ENCODE measurements at regions not wholly inside any gene's neighbourhood (a gene's known extent, or its start where the extent isn't known, plus 50 kb on each side); places are given as distances from the start of the nearest gene placed in this dataset.
"Not testable (repeated sequence)": the region's sequence is repeated elsewhere in the genome, so short reads cannot be mapped to it uniquely, and the experiment has no call there.

DNA sequence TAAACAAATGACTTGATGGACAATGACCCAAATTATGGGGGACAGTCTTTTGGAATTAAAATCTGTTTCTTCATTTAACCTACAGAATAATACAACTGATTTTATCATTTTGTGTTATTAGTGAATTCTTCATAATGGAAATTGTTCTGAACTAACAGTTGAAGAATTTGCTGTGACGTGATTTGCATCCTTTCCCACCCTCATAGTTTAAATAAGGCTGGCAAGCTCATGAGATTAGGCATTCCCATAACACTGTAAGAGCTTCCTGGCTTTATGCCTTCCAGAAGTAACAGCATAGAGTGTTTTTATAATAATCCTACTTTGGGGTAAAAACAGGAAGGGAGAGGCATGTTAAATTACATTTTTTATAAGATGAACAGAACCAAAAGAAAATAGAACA is 95.7 kb downstream of the ATP6V1G3 start:
- H3K4me1 Mint-ChIP-seq (ENCODE audit: low read depth) = peaks cover 2% of the 10 kb centered on the region
- DNase-seq (no peak), ATAC-seq (no peak)
- H3K27me3 Mint-ChIP-seq (ENCODE audit: low read depth) = peaks cover 5% of the 10 kb centered on the region
- CTCF ChIA-PET = interaction anchor here (1.0 to 1.3 kb wide), 2 partner anchors 21 to 23 kb away, joined by 3 read pairs; no protein-coding TSS in a partner anchor
- H3K9me3 Mint-ChIP-seq (ENCODE audit: insufficient read depth) = no peaks in the 10 kb centered on the region
- no peak overlapping the region for H3K4me3 Mint-ChIP-seq
- H3K36me3 Mint-ChIP-seq (ENCODE audit: low read depth) = no peaks in the 10 kb centered on the region
- POLR2A ChIA-PET = no interaction called here
- H3K27ac Mint-ChIP-seq = no peak overlapping the region

DNA sequence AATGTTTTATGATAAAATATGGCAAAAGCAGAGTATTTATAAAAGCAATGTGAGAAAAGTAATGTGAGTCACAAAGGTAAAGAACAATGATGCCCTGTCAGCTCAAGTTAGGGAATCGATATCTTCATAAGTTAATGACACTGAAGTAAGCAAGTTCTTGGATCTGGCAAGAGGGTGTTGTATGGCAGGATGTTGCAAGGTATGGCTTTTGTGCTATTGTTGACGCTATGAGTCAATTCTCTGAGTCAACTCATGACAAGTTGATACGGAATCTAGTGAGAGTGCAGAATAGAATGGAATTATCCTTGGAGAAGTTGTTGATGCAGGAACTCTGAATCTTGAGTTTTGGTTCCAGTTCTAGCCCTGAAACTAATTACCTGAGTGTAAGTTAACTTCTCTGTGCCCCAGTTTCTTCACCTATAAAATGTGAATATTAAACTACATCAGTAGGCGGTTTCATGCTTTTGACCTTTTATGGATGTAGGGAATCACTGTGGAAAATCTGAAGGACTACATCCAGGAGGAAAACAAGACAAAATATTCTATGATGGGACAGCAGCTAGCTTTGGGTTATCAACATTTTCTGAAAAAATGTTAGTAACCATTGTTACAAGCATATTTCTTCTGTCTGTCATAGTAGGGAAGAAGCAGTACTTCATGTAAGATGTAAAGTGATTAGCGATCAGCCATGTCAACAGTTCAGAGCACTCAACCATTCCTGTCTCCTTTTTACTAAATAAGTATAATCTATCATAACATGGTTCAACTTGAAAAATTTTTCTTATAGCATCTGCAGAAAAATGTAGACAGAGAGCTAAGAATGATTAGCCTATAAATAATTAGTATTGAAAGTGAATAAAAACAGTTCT is 96.9 kb downstream of the ATP6V1G3 start:
- H3K36me3 Mint-ChIP-seq (ENCODE audit: low read depth) = no peaks in the 10 kb centered on the region

GRCh38 chr1:198440842-198441241 is 99.6 kb downstream of the ATP6V1G3 start:
- ChIA-PET POLR2A (no interaction called here), CTCF (no interaction called here)
- no peaks in the 10 kb centered on the region for H3K4me1 Mint-ChIP-seq (ENCODE audit: low read depth)
- H3K27me3 Mint-ChIP-seq (ENCODE audit: low read depth) = peaks cover 5% of the 10 kb centered on the region
- no peak overlapping the region for H3K27ac Mint-ChIP-seq
- no peak overlapping the region for H3K4me3 Mint-ChIP-seq
- DNase-seq = no peak
- no peak for ATAC-seq
- H3K9me3 Mint-ChIP-seq (ENCODE audit: insufficient read depth) = no peaks in the 10 kb centered on the region
- H3K36me3 Mint-ChIP-seq (ENCODE audit: low read depth) = no peaks in the 10 kb centered on the region

More for the DNA sequence above, 96.9 kb downstream of the ATP6V1G3 start:
- ATAC-seq (no peak), DNase-seq (no peak)
- Mint-ChIP-seq H3K4me1 (ENCODE audit: low read depth) (peaks cover 2% of the 10 kb centered on the region), H3K27ac (no peak overlapping the region), H3K27me3 (ENCODE audit: low read depth) (peaks cover 5% of the 10 kb centered on the region), H3K9me3 (ENCODE audit: insufficient read depth) (no peaks in the 10 kb centered on the region), H3K4me3 (no peak overlapping the region)
- CTCF ChIA-PET = interaction anchor here (1.3 kb wide), 1 partner anchor 23 kb away, joined by 3 read pairs; no protein-coding TSS in a partner anchor
- POLR2A ChIA-PET = no interaction called here

GRCh38 chr1:198437332-198437731 is 103.1 kb downstream of the ATP6V1G3 start:
- peaks cover 2% of the 10 kb centered on the region for H3K27me3 Mint-ChIP-seq (ENCODE audit: low read depth)
- H3K27ac Mint-ChIP-seq = no peak overlapping the region
- H3K36me3 Mint-ChIP-seq (ENCODE audit: low read depth) = no peaks in the 10 kb centered on the region
- POLR2A ChIA-PET = no interaction called here
- H3K4me1 Mint-ChIP-seq (ENCODE audit: low read depth) = no peaks in the 10 kb centered on the region
- no peak for DNase-seq
- CTCF ChIA-PET = no interaction called here
- H3K4me3 Mint-ChIP-seq = no peak overlapping the region
- ATAC-seq = no peak
- no peaks in the 10 kb centered on the region for H3K9me3 Mint-ChIP-seq (ENCODE audit: insufficient read depth)

DNA sequence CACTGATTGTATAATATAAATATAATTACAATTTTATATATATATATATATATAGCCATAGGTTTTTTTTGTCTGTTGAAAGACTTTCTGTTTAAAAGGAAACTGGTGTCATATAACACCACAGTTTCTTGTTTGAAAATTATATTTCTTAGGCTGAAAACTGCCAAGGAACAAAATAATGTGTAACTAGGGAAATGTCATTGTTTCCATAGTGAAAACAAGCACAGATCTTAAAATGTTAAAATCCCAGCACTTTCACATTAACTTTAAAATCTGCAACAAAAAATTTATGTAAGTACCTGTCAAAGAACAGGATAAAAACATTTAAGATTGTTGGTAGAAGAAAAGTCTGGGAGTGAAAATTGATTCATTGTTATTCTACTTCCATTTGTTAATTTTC is 104.2 kb downstream of the ATP6V1G3 start:
- H3K27me3 Mint-ChIP-seq (ENCODE audit: low read depth) = peaks cover 2% of the 10 kb centered on the region

DNA sequence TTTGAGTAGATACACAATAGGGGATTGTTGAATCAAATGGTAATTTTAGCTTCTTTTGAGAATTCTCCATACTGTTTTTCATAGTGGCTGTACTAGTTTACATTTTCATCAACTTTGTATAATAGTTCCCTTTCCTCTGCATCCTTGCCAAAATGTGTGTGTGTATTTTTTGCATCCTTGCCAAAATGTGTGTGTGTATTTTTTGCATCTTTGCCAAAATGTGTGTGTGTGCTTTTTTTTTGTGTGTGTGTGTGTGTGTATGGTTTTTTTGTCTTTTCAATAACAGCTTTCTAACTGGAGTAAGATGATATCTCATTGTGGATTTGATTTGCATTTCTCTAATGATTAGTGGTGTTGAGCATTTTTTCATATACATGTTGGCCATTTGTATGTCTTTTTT is 105.4 kb downstream of the ATP6V1G3 start:
- ATAC-seq = no peak
- H3K27me3 Mint-ChIP-seq (ENCODE audit: low read depth) = peaks cover 2% of the 10 kb centered on the region
- CTCF ChIA-PET = interaction anchor here (1.0 kb wide), 1 partner anchor 279 kb away, joined by 3 read pairs; no protein-coding TSS in a partner anchor
- H3K9me3 Mint-ChIP-seq (ENCODE audit: insufficient read depth) = no peaks in the 10 kb centered on the region
- POLR2A ChIA-PET = no interaction called here
- no peaks in the 10 kb centered on the region for H3K36me3 Mint-ChIP-seq (ENCODE audit: low read depth)
- H3K4me3 Mint-ChIP-seq = no peak overlapping the region
- no peak overlapping the region for H3K27ac Mint-ChIP-seq
- H3K4me1 Mint-ChIP-seq (ENCODE audit: low read depth) = no peaks in the 10 kb centered on the region
- no peak for DNase-seq

More for the DNA sequence above, 104.2 kb downstream of the ATP6V1G3 start:
- Mint-ChIP-seq H3K4me3 (no peak overlapping the region), H3K9me3 (ENCODE audit: insufficient read depth) (no peaks in the 10 kb centered on the region), H3K4me1 (ENCODE audit: low read depth) (no peaks in the 10 kb centered on the region), H3K27ac (no peak overlapping the region), H3K36me3 (ENCODE audit: low read depth) (no peaks in the 10 kb centered on the region)
- DNase-seq = no peak
- ChIA-PET POLR2A (no interaction called here), CTCF (no interaction called here)
- ATAC-seq = no peak

DNA sequence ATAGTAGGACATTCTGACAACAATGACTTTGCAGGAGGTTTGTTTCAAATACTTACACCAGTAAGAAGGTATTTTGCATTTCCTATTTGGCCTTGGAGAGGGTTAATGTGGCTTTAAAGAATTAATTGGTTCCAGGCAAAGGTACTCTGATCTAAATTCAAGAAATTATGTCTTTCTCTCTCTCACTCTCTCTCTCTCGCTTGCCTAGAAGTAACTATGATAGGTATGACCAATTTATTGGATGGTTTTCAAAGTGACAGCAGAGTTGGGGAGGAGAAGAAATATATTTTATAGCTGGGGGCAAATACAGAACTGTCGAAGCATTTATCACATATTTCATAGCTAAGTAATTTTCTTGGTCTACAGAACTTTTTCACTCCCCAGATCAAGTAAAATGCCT is 116.0 kb downstream of the ATP6V1G3 start:
- no peak overlapping the region for H3K27ac Mint-ChIP-seq
- no peaks in the 10 kb centered on the region for H3K36me3 Mint-ChIP-seq (ENCODE audit: low read depth)
- H3K4me3 Mint-ChIP-seq = no peak overlapping the region
- H3K27me3 Mint-ChIP-seq (ENCODE audit: low read depth) = peaks cover 10% of the 10 kb centered on the region
- DNase-seq = no peak
- H3K9me3 Mint-ChIP-seq (ENCODE audit: insufficient read depth) = no peaks in the 10 kb centered on the region
- POLR2A ChIA-PET = interaction anchor here (0.8 kb wide), 1 partner anchor 97 kb away, joined by 3 read pairs; no protein-coding TSS in a partner anchor
- CTCF ChIA-PET = no interaction called here
- no peak for ATAC-seq
- H3K4me1 Mint-ChIP-seq (ENCODE audit: low read depth) = no peaks in the 10 kb centered on the region

DNA sequence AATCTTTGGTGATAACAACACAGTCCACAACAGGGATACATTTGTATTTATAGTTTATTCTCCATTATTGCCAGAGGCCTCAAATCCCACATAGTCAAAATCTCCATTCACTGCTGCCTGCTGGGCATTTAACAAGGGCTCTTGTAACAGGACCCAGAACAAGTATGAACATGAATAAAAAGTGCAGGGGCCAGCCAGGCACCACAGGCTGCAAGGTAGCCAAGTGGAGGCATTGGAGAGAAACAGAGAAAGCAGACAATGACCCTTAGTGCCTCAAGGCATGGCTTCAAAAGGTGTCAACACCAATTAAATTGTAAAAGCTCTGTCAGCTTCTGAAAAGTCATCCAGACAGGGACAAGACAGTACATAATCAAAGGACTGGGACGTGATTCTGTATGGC is 116.8 kb downstream of the ATP6V1G3 start:
- CTCF ChIA-PET = no interaction called here
- no peak overlapping the region for H3K27ac Mint-ChIP-seq
- H3K27me3 Mint-ChIP-seq (ENCODE audit: low read depth) = peaks cover 8% of the 10 kb centered on the region
- no peak for DNase-seq
- ATAC-seq = no peak
- H3K36me3 Mint-ChIP-seq (ENCODE audit: low read depth) = no peaks in the 10 kb centered on the region
- no peaks in the 10 kb centered on the region for H3K4me1 Mint-ChIP-seq (ENCODE audit: low read depth)
- H3K4me3 Mint-ChIP-seq = no peak overlapping the region
- H3K9me3 Mint-ChIP-seq (ENCODE audit: insufficient read depth) = no peaks in the 10 kb centered on the region
- POLR2A ChIA-PET = interaction anchor here (0.8 kb wide), 1 partner anchor 97 kb away, joined by 3 read pairs; no protein-coding TSS in a partner anchor

DNA sequence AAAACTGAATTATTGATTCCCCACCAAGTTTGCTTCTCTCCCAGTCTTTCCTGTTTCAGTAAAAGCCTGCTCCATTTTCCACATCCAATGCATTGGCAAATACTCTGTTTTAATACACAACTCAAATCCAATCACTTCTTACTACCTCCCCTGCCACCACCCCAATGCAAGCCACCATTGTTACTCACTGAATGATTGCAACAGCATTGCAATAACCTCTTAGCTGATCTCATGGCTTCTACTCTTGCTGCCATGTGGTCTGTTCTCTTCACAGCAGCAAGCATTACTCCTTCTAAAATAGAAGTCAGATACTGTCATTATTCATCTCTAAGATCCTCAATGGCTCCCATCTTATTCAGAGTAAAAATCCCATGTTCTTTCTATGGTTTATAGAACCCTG is 123.4 kb downstream of the ATP6V1G3 start:
- no peaks in the 10 kb centered on the region for H3K36me3 Mint-ChIP-seq (ENCODE audit: low read depth)
- ChIA-PET CTCF (no interaction called here), POLR2A (no interaction called here)
- DNase-seq = no peak
- H3K4me3 Mint-ChIP-seq = no peak overlapping the region
- H3K27ac Mint-ChIP-seq = no peak overlapping the region
- H3K9me3 Mint-ChIP-seq (ENCODE audit: insufficient read depth) = no peaks in the 10 kb centered on the region
- no peak for ATAC-seq
- peaks cover 8% of the 10 kb centered on the region for H3K27me3 Mint-ChIP-seq (ENCODE audit: low read depth)
- no peaks in the 10 kb centered on the region for H3K4me1 Mint-ChIP-seq (ENCODE audit: low read depth)

DNA sequence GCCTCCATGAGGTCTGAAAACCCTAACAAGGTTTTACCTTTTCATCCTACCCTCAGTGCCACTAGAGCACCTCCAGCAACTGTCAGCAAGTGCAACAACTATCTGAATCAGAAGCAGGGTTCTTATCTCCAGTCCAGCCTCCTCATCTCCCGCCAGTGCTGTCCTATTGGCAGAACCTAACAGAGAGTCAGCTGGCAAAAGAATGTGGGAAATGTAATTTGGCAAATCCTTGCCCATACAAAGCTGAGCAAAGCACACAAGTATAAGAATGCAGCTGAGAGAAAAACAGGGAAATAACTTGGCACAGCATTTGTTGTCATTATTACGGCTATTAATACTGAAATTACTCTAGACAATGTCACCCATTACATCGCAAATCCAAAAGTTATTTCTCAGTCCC is 124.2 kb downstream of the ATP6V1G3 start:
- Mint-ChIP-seq H3K4me1 (ENCODE audit: low read depth) (no peaks in the 10 kb centered on the region), H3K27ac (no peak overlapping the region), H3K4me3 (no peak overlapping the region), H3K9me3 (ENCODE audit: insufficient read depth) (no peaks in the 10 kb centered on the region), H3K27me3 (ENCODE audit: low read depth) (peaks cover 5% of the 10 kb centered on the region), H3K36me3 (ENCODE audit: low read depth) (no peaks in the 10 kb centered on the region)
- no peak for DNase-seq
- POLR2A ChIA-PET = no interaction called here
- ATAC-seq = no peak
- CTCF ChIA-PET = no interaction called here

DNA sequence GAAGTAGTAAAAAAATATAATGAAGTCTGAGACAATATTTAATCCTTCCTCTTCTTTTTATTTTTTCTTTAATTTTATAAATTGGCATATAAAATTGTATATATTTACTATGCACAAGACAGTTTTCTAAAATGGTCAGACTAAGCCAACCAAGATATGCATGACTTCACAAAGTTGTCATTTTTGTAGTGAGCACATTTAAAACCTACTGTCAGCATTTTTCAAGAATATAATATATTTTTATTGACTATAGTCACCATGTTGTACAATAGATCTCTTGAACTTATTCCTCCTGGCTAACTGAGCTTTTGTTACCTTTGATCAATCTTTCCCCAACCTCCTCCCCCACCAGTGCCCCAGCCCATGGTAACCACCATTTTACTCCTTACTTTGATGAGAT is 129.2 kb downstream of the ATP6V1G3 start:
- Mint-ChIP-seq H3K36me3 (ENCODE audit: low read depth) (no peaks in the 10 kb centered on the region), H3K4me3 (no peak overlapping the region), H3K27ac (no peak overlapping the region), H3K27me3 (ENCODE audit: low read depth) (no peaks in the 10 kb centered on the region), H3K9me3 (ENCODE audit: insufficient read depth) (no peaks in the 10 kb centered on the region), H3K4me1 (ENCODE audit: low read depth) (no peaks in the 10 kb centered on the region)
- no peak for DNase-seq
- ATAC-seq = no peak
- ChIA-PET POLR2A (no interaction called here), CTCF (no interaction called here)

DNA sequence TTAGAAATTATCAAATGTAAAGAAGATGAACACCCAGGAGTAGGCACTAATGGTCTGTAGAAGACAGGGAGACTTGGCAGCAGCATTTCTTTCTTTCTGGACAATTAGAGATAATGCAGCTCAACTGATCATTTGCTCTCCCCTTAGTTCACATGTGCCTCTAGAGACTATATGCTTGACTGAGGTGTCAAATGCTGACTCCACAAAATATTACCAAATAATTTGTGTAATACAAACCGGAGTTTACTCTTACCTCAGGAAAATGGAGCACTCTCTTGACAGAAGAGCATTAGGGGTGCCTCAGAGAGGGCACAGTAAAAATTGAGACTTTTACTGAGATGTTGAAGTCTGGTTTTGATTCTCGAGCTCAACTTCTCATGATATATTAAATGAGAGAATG is 131.8 kb downstream of the ATP6V1G3 start:
- ChIA-PET POLR2A (no interaction called here), CTCF (no interaction called here)
- no peaks in the 10 kb centered on the region for H3K4me1 Mint-ChIP-seq (ENCODE audit: low read depth)
- ATAC-seq = no peak
- H3K36me3 Mint-ChIP-seq (ENCODE audit: low read depth) = no peaks in the 10 kb centered on the region
- H3K27ac Mint-ChIP-seq = no peak overlapping the region
- H3K27me3 Mint-ChIP-seq (ENCODE audit: low read depth) = no peaks in the 10 kb centered on the region
- H3K9me3 Mint-ChIP-seq (ENCODE audit: insufficient read depth) = no peaks in the 10 kb centered on the region
- DNase-seq = no peak
- H3K4me3 Mint-ChIP-seq = no peak overlapping the region

DNA sequence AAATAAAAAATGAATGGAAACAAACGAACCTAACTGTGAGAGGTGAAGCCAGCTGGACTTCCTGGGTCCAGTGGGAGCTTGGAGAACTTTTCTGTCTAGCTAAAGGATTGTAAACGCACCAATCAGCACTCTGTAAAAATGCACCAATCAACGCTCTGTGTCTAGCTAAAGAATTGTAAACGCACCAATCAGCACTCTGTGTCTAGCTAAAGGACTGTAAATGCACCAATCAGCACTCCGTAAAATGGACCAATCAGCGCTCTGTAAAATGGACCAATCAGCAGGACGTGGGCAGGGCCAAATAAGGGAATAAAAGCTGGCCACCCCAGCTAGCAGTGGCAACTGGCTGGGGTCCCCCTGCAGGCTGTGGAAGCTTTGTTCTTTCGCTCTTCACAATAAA is 135.8 kb downstream of the ATP6V1G3 start:
- H3K27ac Mint-ChIP-seq; H3K9me3 Mint-ChIP-seq (ENCODE audit: insufficient read depth); ATAC-seq; POLR2A ChIA-PET; H3K36me3 Mint-ChIP-seq (ENCODE audit: low read depth); H3K4me3 Mint-ChIP-seq; H3K4me1 Mint-ChIP-seq (ENCODE audit: low read depth); DNase-seq; H3K27me3 Mint-ChIP-seq (ENCODE audit: low read depth); CTCF ChIA-PET: not testable (repeated sequence)
